ENCODE measurements at regions not wholly inside any gene's neighbourhood (a gene's known extent, or its start where the extent isn't known, plus 50 kb on each side); places are given as distances from the start of the nearest gene placed in this dataset.

GRCh38 chr4:65265526-65265925, 404.8 kb downstream of the EPHA5 start:
- no peak for TF ChIP-seq CTCF (conservative IDR thresholded peaks at IDR 0.05; ENCODE audit: low read depth, low read length)
- TF ChIP-seq MAFK (IDR thresholded peaks at IDR 0.05; ENCODE audit: low read depth, low read length) = no peak

Measured in IMR-90 (cell line).